GM21381 (cell line): ENCODE measurements at regions not wholly inside any gene's neighbourhood (a gene's known extent, or its start where the extent isn't known, plus 50 kb on each side); places are given as distances from the start of the nearest gene placed in this dataset.

Experiments used
- ATAC-seq: cut with Tn5 transposase; IDR thresholded peaks from one replicate; pipeline ENCODE4 v1.9.1; 2021; ENCODE audit warnings: mild to moderate bottlenecking, moderate library complexity; ENCODE audit not compliant: unreplicated experiment

DNA sequence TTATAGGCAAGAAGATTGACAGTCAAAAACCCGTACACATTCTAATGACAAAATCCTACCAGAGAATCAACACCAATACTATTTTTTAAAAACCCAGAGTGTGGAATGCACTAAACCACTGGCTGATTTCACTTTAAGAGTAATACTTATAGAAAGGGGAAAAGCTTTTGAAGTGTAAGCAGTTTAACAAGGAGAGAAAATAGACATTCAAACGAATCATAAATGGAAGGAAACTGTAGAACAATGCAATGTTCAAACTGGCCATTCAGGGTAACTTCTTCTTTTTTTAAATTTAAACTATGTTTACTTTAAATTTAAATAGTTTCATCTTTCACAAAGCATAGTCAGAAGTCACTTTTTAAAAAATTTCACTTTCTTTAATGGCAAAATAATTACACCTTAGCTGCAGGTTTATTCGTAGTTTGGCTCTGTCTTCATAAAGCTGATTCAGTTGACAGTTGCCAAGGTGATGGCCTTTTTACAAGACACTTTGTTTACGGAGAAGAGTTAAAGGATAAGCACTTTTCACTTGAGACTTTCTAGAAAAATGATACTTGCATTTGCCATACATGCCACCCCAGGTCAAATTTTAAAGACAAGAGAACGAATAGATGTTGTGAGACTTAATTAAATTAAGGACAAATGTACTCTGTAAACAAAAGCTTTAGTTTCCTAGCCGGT is 82.4 kb upstream of the KLF3 start:
- no peak for ATAC-seq

DNA sequence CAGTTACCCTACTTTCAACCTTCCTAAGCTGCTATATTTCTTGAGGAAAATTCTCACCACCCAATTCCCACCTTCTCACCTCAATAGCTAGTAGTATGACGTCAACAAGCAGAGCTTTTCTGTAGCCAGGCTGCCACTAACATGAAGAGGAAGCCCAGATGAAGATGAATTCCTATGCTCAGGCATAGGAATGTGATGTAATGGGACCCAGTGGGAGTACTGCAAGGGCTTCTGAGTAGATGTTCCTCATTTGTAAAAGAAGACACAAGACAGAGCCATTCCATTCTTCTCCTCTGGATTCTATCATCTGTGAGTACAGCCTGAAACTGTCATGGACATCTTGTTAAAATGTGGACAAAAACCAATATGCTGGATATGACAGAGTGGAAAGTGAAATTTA is 81.6 kb upstream of the KLF3 start:
- no peak for ATAC-seq

DNA sequence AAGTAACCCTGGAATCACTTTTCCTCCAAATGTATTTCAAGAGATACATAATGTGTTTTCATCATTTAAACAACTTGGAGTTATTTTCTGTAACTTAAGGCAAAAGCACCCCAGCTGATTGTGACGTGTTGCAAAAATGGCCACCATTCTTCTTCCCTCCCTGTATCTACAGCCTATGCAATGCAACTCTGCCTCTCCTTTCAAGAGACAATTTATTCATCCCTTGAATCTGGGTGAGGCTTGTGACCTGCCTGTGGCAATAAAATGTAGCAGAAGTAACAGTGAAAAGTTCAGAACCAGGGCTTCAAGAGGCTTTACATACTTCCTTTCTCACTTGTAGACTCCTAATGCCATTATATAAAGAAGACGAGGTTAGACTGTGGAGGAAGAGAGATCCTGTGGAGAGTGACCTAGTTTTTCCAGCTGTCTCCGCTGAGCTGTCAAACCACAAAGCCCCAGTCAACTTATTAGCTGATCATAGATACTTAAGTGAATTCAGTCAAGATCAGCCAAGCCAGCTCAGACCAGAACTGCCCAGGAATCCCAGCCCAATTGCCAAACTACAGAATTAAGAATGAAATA is 81.0 kb upstream of the KLF3 start:
- ATAC-seq = no peak

GRCh38 chr4:38585871-38586270 is 78.1 kb upstream of the KLF3 start:
- ATAC-seq = no peak

DNA sequence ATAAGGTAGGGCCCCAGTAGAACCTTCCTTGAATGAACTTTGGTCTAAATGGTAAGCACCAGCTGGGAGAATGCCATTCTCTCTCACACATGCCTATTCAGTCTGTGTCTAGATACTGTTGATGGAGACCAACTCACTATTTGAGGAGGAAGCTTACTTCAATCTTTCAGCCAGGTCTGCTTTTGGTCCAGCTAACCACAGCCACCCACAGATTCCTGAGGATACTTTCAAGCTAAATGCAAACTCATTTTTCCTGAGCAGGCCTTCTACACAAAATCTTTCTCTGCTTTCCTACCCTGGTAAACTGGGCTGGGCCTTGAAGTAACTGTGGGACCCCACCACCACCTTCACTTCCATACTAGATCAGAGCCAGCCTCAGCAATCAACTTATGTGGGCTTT is 76.9 kb upstream of the KLF3 start:
- no peak for ATAC-seq

GRCh38 chr4:38590046-38590445 is 74.0 kb upstream of the KLF3 start:
- no peak for ATAC-seq

DNA sequence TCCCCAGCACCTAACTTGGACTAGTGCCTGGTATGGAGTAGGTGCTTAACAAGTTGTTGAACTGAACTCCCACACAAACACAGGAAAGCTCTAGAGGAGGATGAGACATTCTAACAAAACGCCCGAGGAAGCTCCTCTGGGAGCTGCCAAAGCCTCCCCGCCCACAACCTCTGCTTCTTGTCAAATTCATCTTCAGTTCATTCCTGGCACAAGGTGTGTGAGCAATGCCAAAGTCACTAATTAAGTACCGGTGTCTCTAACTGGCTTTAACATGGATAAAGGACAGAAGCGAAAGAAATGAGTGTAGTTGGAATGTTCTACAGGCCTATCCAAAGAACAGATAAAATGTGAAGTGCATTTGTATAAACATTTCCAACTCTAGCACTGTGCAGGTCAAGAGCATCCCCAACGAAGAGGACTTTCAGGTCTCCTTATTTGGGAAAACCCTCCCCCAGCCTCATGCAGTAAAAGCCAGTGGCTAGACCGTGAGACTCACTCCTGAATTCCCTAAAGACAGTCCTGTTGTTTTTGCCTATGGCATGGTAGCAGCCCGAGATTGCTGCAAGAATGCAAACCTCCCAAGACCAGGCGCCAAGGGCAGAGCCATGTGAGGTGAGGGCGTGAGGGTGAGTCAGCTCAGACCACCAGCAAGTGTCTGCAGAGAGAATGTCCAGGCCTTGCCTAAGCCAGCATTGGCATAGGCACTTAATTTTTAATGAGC is 72.2 kb upstream of the KLF3 start:
- ATAC-seq = no peak

DNA sequence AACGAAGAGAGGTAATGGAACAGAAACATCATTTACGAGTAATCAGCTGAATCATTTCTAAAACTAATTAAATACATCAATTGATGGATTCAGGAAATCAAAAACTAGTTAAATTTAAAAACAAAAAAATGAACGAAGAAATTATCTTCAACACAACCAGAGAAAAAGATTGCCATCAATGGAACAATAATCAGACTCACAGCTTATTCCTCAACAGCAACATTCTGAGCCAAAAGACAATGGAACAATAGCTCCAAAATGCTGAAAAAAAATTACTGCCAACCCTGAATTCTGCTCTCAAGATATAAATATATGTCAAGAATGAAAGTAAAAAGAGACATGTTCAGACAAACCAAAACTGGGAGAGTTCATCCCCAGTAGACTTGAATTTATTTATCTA is 65.5 kb upstream of the KLF3 start:
- no peak for ATAC-seq

- no peak for ATAC-seq
Measured at GRCh38 chr4:38600575-38600974, 63.4 kb upstream of the KLF3 start.

DNA sequence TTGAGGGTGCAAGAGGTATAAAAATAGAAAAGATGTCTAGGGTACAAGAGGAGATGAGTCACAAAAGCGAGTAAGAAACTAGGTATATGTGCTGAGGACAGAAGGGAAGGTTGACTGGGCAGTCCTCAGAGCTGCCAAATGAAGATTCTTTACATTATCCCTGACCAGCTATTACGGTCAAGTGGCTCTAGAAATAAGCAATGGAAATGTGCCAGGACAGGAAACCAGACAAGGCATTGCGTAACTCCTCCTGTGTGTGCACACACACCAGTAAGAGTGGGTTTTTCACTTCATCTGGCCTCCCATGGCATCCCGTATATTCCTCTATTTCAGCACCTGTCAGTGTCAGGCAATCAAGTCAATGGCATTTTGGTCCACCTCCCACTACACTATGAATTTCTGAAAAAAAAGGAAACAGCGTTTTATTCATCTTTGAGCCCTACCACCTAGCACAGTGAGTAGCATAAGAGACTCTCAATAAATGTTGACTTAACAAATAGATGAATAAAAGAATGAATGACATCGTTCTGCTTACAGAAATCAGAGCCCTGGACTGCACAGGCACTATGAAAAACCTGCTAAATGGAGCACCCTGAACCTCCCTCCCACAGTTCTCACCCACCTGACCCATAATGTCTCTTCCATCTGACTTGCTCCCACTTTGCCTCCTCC is 62.6 kb upstream of the KLF3 start:
- no peak for ATAC-seq

- ATAC-seq = no peak
Measured at GRCh38 chr4:38601916-38602291, 62.1 kb upstream of the KLF3 start.

- ATAC-seq = no peak
Measured at GRCh38 chr4:38603652-38604051, 60.3 kb upstream of the KLF3 start.

DNA sequence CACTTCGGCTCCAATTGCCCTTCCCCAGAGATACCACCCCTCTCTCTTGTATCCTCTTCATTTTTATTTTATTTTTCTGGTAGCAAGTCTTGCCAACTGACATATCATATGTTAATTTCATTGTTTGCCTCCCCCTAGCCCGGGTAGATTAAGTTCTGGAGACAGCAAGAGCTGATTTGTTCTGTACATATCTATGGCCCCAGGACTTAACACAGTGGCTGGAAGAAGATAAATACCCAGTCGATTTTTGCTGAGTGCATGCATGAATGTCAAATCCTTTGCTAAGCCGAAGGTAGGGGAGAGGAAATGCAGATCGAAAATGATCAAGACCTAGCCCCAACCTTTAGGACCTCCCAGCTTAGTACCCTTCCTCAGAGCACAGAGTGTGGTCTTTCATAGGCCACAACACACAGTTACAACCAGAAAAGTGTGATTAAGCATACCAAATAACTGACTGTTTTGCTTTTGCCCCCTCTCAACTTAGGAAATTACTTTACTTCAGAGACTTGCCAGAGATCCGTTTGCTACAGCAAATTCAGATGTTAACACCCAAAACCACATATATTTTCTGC is 58.7 kb upstream of the KLF3 start:
- no peak for ATAC-seq

DNA sequence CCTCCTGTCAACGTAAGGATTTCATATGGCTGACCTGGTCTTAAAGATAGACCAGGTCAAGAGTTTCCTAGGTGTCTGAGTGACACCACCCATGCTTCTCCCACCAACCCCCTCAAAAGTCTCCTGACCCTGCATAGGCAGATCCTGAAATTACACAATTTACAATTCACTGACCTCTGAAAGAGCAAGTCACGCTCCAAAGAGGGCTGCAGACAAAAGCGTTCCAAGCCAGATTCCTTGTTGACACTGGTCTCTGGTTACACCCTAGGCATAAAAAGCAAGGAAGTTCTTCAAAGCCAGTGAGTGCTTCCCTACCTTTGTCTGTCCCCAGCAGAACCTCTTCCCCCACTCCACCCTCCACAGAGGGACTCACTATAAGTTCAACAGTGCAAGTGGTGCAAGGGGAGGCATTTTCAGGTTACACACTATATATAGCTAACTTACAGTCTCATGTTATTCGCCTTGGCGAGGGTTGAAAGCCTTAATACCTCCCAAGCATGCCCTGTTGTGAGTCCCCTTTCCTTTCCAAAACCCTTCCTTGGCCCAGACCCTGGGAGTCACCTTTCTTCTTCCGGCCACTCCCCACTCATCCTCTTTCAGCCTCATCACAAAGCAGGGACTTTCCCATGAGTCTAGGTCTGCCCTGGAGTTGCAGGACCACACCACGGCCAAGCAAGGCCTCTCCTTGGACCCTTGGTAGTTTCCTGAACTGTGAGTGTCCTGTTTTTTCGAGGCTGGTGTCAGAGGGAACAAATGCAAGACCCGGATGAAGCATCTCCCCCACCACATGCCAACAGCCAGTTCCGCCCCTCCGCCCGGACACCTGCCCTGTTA is 58.0 kb upstream of the KLF3 start:
- no peak for ATAC-seq

DNA sequence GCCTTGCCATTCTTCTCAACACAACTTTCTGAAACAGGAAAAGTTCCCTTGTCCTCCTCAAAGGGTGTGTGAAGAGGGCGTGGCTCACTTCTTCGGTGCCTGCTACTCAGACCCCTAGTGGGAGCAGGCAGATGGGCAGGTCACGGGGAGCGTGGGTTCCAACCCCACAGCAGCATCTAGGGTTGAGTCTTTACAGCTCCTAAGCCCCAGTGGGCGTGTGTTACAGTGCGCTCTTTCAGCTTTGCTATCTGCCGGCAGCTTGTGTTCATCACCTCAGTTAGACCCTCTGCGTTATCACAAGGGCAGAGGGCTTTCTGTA is 57.5 kb upstream of the KLF3 start:
- no peak for ATAC-seq

- ATAC-seq = no peak
Measured at GRCh38 chr4:38609614-38610013, 54.4 kb upstream of the KLF3 start.

DNA sequence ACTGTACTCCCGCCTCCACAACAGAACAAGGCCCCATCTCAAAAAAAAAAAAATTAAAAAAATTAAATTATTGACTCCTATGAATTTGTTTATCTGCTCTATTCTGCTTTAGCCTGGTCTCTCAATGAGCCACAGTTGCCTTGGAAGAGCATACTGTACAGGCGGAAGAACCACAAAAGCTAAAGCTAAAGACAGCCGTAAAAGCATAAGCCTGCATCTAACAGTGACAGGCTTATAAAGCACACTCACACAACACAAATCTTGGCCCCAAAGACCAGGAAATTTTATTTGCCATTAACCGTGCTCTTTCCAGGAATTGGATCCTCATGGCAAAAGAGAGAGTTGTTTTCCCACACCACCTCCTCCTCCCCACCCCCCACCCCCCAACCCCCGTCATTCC is 53.5 kb upstream of the KLF3 start:
- ATAC-seq = no peak

- no peak for ATAC-seq
Measured at GRCh38 chr4:38610966-38611431, 53.0 kb upstream of the KLF3 start.

DNA sequence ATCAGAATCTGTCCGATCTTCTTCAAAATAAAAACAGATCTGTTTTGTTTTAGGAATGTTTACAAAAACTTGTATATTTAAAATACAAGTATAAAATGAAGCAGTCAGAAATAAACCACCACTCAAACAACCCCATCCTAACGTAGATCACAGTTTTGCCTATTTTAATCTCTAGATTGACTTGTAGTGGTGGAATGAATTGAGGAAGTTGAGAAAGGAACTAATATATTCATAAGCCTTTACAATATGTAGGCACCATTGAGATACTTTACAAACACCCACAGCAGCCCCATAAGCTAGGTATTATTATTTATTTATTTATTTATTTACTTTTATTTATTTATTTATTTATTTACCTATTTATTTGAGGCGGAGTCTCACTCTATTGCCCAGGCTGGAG is 52.3 kb upstream of the KLF3 start:
- no peak for ATAC-seq

DNA sequence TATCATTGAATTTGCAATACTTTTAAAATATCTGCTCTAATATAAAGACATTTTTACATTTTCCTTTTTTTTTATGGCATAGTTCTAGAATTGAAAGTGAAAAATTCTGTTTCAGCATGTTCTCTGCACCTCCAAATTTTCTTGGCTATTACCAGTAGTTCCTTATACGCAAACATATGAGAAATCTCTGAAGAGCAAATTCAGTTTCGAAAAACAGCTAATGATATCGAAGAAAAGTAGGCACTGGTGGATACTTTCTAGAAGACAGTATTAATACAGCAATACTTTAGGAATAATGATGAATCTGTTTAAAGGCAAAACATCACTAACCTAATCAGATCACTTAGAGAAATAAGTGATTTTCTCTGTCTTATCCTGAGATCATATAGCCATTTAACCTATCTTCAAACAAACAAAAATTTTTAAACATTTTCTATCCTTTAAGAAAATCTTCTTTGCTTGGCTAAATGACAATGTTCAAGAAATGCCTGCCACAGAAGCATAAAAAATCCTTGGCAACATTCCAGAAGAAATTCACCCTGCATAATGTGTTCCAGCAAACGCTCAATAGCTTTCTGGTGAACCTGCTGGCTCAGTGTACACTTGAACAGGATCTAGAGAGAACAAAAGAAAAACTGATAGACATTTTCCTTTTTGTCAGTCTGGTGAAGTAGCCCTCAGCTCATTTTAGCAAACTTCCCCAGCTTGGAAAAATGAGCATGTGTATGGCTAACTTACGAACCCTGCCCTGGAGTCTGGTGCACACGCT is 51.2 kb upstream of the KLF3 start:
- ATAC-seq = no peak
